A549 (cell line): ENCODE measurements at regions not wholly inside any gene's neighbourhood (a gene's known extent, or its start where the extent isn't known, plus 50 kb on each side); places are given as distances from the start of the nearest gene placed in this dataset.

Experiments
- ATAC-seq, 2 experiments: fragments of 200-7000 bp in 1 of 2; fragments of >200 bp in 1 of 2; cut with Nextera tagmentation in 1 of 2; cut with Tn5 transposase in 1 of 2; 3 replicates each; pipeline versions ENCODE4 v1.8.0 to v1.9.1; 2018 to 2020; ENCODE audit warnings: mild to moderate bottlenecking in 1 of 2, moderate library complexity in 1 of 2
- CTCF ChIA-PET: fragments of 300-600 bp; sonication (Branson Sonifier 250); formaldehyde crosslinking; extraction: SDS; loops from one replicate; lab custom pipeline; 2021; ENCODE audit warnings: antibody characterized with exemption, inconsistent platforms; lab: Yijun Ruan, JAX
- POLR2A ChIA-PET: fragments of 350-600 bp; formaldehyde crosslinking; extraction: SDS; loops from one replicate; lab custom pipeline; 2021; ENCODE audit warnings: antibody characterized with exemption, inconsistent platforms; lab: Yijun Ruan, JAX
- DNase-seq, 2 experiments: peaks; one replicate each; pipeline versions ENCODE4 v3.0.0 to v3.0.0-alpha.2; 2011 to 2016; ENCODE audit warnings: low read depth in 1 of 2, low spot score in 1 of 2
- FAIRE-seq: peaks from 2 replicates; lab custom pipeline; 2011; peaks lifted over from hg19 to GRCh38; lab: Jason Lieb, UNC
- H3K27ac ChIP-seq, 2 experiments: fragments of >200 bp; sonication (Bioruptor Twin); formaldehyde crosslinking; 3 replicates each; pipeline ENCODE4 v1.5.1; 2016 to 2017
- H3K4me1 ChIP-seq: fragments of >200 bp; sonication (Bioruptor Twin); formaldehyde crosslinking; 3 replicates; pipeline ENCODE4 v1.6.1; 2016
- H3K4me2 ChIP-seq: fragments of >200 bp; sonication (Bioruptor Twin); formaldehyde crosslinking; 3 replicates; pipeline ENCODE4 v1.6.1; 2016
- H3K4me3 ChIP-seq: fragments of >200 bp; sonication (Bioruptor Twin); formaldehyde crosslinking; 3 replicates; pipeline ENCODE4 v1.5.1; 2016
- H3K9me3 ChIP-seq: fragments of >200 bp; sonication (Bioruptor Twin); formaldehyde crosslinking; 3 replicates; pipeline ENCODE4 v1.6.1; 2016
- CHD2 ChIP-seq: fragments of 150-350 bp; IDR thresholded peaks from 2 replicates; pipeline ENCODE4 v1.6.1; 2014; ENCODE audit warnings: low read length; ENCODE audit not compliant: partially characterized antibody
- EHF ChIP-seq: fragments of 250-450 bp; sonication (Bioruptor Pico); IDR thresholded peaks from 2 replicates; pipeline ENCODE4 v1.5.0; 2020; ENCODE audit warnings: mild to moderate bottlenecking
- EHMT2 ChIP-seq: fragments of 200-600 bp; sonication (generic); IDR thresholded peaks from 2 replicates; pipeline ENCODE4 v1.6.1; 2016; ENCODE audit warnings: antibody characterized with exemption, low read depth, mild to moderate bottlenecking, moderate library complexity
- FOSL2 ChIP-seq, 2 experiments: fragments of 450-650 bp in 1 of 2; fragments of >200 bp in 1 of 2; sonication (Bioruptor Twin) in 1 of 2; formaldehyde crosslinking; IDR thresholded peaks; 2 replicates each; pipeline versions ENCODE4 v1.5.0 to v1.6.1; 2016 to 2020; ENCODE audit warnings: mild to moderate bottlenecking in 1 of 2, moderate library complexity in 1 of 2
- GATA3 ChIP-seq: IDR thresholded peaks from 2 replicates; pipeline ENCODE4 v1.6.1; 2012; ENCODE audit warnings: borderline replicate concordance
- HDAC2 ChIP-seq: fragments of 200-600 bp; sonication (generic); IDR thresholded peaks from 2 replicates; pipeline ENCODE4 v1.6.1; 2016
- HOXB13 ChIP-seq: fragments of 250-450 bp; sonication (Bioruptor Pico); IDR thresholded peaks from 2 replicates; pipeline ENCODE4 v1.5.0; 2020; ENCODE audit warnings: low read depth, mild to moderate bottlenecking, moderate library complexity
- JUN ChIP-seq, 2 experiments: fragments of >200 bp; sonication (Bioruptor Twin); formaldehyde crosslinking; IDR thresholded peaks; 2 replicates in 1 of 2; 3 replicates in 1 of 2; pipeline ENCODE4 v1.6.1; 2016 to 2017
- MAFK ChIP-seq: fragments of 450-650 bp; IDR thresholded peaks from 2 replicates; pipeline ENCODE4 v1.6.1; 2014; ENCODE audit not compliant: partially characterized antibody
- MAZ ChIP-seq: fragments of 150-350 bp; IDR thresholded peaks from 2 replicates; pipeline ENCODE4 v1.6.1; 2014; ENCODE audit warnings: antibody characterized with exemption, low read depth, low read length, borderline replicate concordance
- MYC ChIP-seq: IDR thresholded peaks from 2 replicates; pipeline ENCODE4 v1.6.1; 2012; ENCODE audit warnings: mild to moderate bottlenecking, inconsistent platforms, low read length, improper control_type of control experiment, borderline replicate concordance
- NPAS2 ChIP-seq: fragments of 250-450 bp; sonication (Bioruptor Pico); IDR thresholded peaks from 2 replicates; pipeline ENCODE4 v1.8.0; 2022; ENCODE audit warnings: mild to moderate bottlenecking, moderate library complexity, borderline replicate concordance
- POLR2A ChIP-seq: IDR thresholded peaks from 2 replicates; pipeline ENCODE4 v1.6.1; 2012; ENCODE audit warnings: mild to moderate bottlenecking, low read length
- RAD21 ChIP-seq, 2 experiments: fragments of >200 bp in 1 of 2; sonication (Bioruptor Twin) in 1 of 2; formaldehyde crosslinking in 1 of 2; IDR thresholded peaks in 1 of 2; conservative IDR thresholded peaks in 1 of 2; 2 replicates in 1 of 2; 3 replicates in 1 of 2; pipeline ENCODE4 v1.6.1; 2012 to 2018; ENCODE audit warnings: inconsistent platforms in 1 of 2
- RARB ChIP-seq: fragments of 250-450 bp; sonication (Bioruptor Pico); IDR thresholded peaks from 2 replicates; pipeline ENCODE4 v1.8.0; 2021; ENCODE audit warnings: mild to moderate bottlenecking, moderate library complexity
- RCOR1 ChIP-seq: fragments of 150-350 bp; IDR thresholded peaks from 2 replicates; pipeline ENCODE4 v1.6.1; 2014; ENCODE audit warnings: antibody characterized with exemption, low read length, low read depth
- TFCP2L1 ChIP-seq: fragments of 250-450 bp; sonication (Bioruptor Pico); IDR thresholded peaks from 2 replicates; pipeline ENCODE4 v1.5.0; 2021; ENCODE audit warnings: mild to moderate bottlenecking
- ZSCAN20 ChIP-seq: fragments of 250-450 bp; sonication (Bioruptor Pico); IDR thresholded peaks from 2 replicates; pipeline ENCODE4 v1.8.0; 2022; ENCODE audit warnings: mild to moderate bottlenecking, moderate library complexity
- WGBS: methylation state at CpG from one replicate; pipeline ENCODE4 v1.1.6; 2017; ENCODE audit errors: missing lambda C conversion rate; 5-methylcytosine and 5-hydroxymethylcytosine counted together
- TF ChIP-seq, protein P1 (sequence below): IDR thresholded peaks from 2 replicates; pipeline ENCODE4 v1.6.1; 2012
- TF ChIP-seq, protein P2 (sequence below): fragments of >200 bp; sonication (Bioruptor Twin); formaldehyde crosslinking; IDR thresholded peaks from 2 replicates; pipeline ENCODE4 v1.6.1; 2016
- TF ChIP-seq, protein P3 (sequence below): fragments of 150-350 bp; IDR thresholded peaks from 2 replicates; pipeline ENCODE4 v1.6.1; 2014; ENCODE audit warnings: low read depth, mild to moderate bottlenecking, low read length
- TF ChIP-seq, protein P4 (sequence below): fragments of 250-450 bp; sonication (Bioruptor Pico); IDR thresholded peaks from 2 replicates; pipeline ENCODE4 v1.5.0; 2021; ENCODE audit warnings: mild to moderate bottlenecking, moderate library complexity, borderline replicate concordance
- TF ChIP-seq, protein P5 (sequence below): fragments of >200 bp; sonication (Bioruptor Twin); formaldehyde crosslinking; IDR thresholded peaks from 3 replicates; pipeline ENCODE4 v1.6.1; 2016
- TF ChIP-seq, protein P6 (sequence below): fragments of >200 bp; sonication (Bioruptor Twin); formaldehyde crosslinking; IDR thresholded peaks from 3 replicates; pipeline ENCODE4 v1.5.1; 2016
- TF ChIP-seq, protein P7 (sequence below): IDR thresholded peaks from 2 replicates; pipeline ENCODE4 v1.6.1; 2012; ENCODE audit warnings: low read depth, borderline replicate concordance

DNA sequence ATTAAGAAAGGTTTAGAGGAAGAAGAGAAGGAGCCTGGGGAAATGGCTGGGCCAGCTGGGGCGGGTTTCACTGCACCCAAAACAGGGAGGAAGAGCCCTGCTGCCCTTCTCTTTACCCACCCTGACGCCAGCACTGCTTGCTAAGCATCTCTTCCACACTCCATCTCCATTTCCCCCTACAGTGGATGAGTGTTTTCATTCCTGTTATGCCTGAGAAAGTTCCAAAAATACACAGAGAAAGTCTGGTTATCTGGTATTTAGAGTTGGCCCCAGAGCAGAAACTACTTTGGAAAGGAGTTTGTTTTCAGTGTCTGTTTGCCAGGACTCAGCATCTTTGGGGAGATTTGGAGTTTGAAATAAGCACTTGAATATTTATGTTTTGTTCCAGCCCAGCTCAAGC is 451.0 kb downstream of the SLC4A3 start:
- no peak overlapping the region for H3K4me2 ChIP-seq
- TF ChIP-seq HOXB13 (no peak), GATA3 (no peak), MYC (no peak), CHD2 (no peak), RAD21 (conservative IDR thresholded peaks at IDR 0.05 in 1 of 2, IDR thresholded peaks at IDR 0.05 in 1 of 2) (no peak), ZSCAN20 (CRISPR knock-in tag) (no peak), HDAC2 (no peak), POLR2A (no peak)
- TF ChIP-seq, protein P1, sequence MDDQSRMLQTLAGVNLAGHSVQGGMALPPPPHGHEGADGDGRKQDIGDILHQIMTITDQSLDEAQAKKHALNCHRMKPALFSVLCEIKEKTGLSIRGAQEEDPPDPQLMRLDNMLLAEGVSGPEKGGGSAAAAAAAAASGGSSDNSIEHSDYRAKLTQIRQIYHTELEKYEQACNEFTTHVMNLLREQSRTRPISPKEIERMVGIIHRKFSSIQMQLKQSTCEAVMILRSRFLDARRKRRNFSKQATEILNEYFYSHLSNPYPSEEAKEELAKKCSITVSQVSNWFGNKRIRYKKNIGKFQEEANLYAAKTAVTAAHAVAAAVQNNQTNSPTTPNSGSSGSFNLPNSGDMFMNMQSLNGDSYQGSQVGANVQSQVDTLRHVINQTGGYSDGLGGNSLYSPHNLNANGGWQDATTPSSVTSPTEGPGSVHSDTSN: no peak
- TF ChIP-seq, protein P2, sequence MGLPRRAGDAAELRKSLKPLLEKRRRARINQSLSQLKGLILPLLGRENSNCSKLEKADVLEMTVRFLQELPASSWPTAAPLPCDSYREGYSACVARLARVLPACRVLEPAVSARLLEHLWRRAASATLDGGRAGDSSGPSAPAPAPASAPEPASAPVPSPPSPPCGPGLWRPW: no peak
- TF ChIP-seq, protein P3, sequence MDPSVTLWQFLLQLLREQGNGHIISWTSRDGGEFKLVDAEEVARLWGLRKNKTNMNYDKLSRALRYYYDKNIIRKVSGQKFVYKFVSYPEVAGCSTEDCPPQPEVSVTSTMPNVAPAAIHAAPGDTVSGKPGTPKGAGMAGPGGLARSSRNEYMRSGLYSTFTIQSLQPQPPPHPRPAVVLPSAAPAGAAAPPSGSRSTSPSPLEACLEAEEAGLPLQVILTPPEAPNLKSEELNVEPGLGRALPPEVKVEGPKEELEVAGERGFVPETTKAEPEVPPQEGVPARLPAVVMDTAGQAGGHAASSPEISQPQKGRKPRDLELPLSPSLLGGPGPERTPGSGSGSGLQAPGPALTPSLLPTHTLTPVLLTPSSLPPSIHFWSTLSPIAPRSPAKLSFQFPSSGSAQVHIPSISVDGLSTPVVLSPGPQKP: no peak
- TF ChIP-seq, protein P4, sequence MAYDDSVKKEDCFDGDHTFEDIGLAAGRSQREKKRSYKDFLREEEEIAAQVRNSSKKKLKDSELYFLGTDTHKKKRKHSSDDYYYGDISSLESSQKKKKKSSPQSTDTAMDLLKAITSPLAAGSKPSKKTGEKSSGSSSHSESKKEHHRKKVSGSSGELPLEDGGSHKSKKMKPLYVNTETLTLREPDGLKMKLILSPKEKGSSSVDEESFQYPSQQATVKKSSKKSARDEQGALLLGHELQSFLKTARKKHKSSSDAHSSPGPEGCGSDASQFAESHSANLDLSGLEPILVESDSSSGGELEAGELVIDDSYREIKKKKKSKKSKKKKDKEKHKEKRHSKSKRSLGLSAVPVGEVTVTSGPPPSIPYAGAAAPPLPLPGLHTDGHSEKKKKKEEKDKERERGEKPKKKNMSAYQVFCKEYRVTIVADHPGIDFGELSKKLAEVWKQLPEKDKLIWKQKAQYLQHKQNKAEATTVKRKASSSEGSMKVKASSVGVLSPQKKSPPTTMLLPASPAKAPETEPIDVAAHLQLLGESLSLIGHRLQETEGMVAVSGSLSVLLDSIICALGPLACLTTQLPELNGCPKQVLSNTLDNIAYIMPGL (CRISPR knock-in tag): no peak
- TF ChIP-seq, all 56 proteins: peak for 0
- no peaks in the 10 kb centered on the region for H3K9me3 ChIP-seq
- H3K4me3 ChIP-seq: no peak overlapping the region
- no peak for ATAC-seq
- H3K4me1 ChIP-seq: peaks cover 16% of the 10 kb centered on the region
- ChIA-PET POLR2A (no interaction called here), CTCF (no interaction called here)
- H3K27ac ChIP-seq: no peak overlapping the region
- no peak for FAIRE-seq
- DNase-seq: no peak
- 73% methylated on average over 2 of the region's 2 CpGs for WGBS

DNA sequence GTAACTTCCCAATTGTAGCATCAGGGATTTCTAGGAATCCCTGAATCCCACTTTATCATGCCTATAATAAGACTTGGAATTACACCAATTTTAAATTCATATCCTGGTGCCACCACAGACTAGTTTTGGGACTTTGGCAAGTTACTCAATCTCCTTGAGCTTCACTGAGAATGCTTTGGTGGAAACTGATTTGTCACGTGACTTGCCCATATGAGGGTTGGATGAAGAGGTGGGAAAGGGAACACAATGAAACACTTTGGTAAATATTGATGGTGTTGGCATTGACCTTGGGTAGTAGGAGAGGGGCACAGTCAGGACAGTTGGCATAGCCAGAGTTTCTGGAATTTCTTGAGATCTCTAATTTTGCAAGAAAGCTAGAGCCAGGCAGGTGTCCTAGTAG is 452.2 kb downstream of the SLC4A3 start:
- POLR2A ChIA-PET: no interaction called here
- CTCF ChIA-PET: no interaction called here
- no peak for DNase-seq
- WGBS: 60% methylated on average over 1 of the region's 1 CpG
- Histone ChIP-seq H3K4me2 (no peak overlapping the region), H3K4me3 (no peak overlapping the region), H3K27ac (no peak overlapping the region), H3K4me1 (peaks cover 16% of the 10 kb centered on the region), H3K9me3 (no peaks in the 10 kb centered on the region)
- FAIRE-seq: no peak
- TF ChIP-seq JUN (IDR thresholded peaks at IDR 0.05) (no peak), FOSL2 (IDR thresholded peaks at IDR 0.05) (no peak), FOSL2 (CRISPR knock-in tag; IDR thresholded peaks at IDR 0.05) (no peak), ZSCAN20 (CRISPR knock-in tag) (no peak), MAZ (no peak), EHF (no peak), EHMT2 (no peak)
- TF ChIP-seq, protein P5, sequence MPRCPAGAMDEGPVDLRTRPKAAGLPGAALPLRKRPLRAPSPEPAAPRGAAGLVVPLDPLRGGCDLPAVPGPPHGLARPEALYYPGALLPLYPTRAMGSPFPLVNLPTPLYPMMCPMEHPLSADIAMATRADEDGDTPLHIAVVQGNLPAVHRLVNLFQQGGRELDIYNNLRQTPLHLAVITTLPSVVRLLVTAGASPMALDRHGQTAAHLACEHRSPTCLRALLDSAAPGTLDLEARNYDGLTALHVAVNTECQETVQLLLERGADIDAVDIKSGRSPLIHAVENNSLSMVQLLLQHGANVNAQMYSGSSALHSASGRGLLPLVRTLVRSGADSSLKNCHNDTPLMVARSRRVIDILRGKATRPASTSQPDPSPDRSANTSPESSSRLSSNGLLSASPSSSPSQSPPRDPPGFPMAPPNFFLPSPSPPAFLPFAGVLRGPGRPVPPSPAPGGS: no peak
- ATAC-seq: no peak

DNA sequence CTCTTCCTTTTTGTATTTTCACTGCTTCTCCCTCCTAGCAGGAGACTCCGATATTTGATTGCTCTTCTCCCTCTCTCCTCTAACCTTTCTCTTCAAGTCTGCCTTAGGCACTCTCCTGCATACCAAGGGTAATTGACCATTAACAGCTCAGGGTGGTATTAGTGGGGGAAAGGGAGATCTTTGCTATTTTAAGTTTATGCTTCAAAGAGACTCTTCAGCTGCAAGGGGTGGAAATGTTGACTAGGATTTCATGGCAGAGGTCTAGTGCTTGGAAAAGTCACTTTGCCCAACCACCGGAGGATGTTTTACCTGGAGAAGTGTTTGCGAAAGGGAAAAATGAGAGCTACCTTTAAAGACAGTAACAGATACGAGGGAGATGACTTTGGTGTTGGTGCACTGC is 453.7 kb downstream of the SLC4A3 start:
- no peak for ATAC-seq
- CTCF ChIA-PET: no interaction called here
- TF ChIP-seq JUN (IDR thresholded peaks at IDR 0.05) (no peak), RARB (CRISPR knock-in tag) (no peak), MAFK (no peak), HOXB13 (no peak), RCOR1 (no peak), NPAS2 (CRISPR knock-in tag) (no peak), TFCP2L1 (CRISPR knock-in tag) (no peak)
- TF ChIP-seq, protein P6, sequence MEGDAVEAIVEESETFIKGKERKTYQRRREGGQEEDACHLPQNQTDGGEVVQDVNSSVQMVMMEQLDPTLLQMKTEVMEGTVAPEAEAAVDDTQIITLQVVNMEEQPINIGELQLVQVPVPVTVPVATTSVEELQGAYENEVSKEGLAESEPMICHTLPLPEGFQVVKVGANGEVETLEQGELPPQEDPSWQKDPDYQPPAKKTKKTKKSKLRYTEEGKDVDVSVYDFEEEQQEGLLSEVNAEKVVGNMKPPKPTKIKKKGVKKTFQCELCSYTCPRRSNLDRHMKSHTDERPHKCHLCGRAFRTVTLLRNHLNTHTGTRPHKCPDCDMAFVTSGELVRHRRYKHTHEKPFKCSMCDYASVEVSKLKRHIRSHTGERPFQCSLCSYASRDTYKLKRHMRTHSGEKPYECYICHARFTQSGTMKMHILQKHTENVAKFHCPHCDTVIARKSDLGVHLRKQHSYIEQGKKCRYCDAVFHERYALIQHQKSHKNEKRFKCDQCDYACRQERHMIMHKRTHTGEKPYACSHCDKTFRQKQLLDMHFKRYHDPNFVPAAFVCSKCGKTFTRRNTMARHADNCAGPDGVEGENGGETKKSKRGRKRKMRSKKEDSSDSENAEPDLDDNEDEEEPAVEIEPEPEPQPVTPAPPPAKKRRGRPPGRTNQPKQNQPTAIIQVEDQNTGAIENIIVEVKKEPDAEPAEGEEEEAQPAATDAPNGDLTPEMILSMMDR: no peak
- TF ChIP-seq, protein P3: no peak
- TF ChIP-seq, protein P7, sequence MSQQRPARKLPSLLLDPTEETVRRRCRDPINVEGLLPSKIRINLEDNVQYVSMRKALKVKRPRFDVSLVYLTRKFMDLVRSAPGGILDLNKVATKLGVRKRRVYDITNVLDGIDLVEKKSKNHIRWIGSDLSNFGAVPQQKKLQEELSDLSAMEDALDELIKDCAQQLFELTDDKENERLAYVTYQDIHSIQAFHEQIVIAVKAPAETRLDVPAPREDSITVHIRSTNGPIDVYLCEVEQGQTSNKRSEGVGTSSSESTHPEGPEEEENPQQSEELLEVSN: no peak

More for the DNA sequence above, 453.7 kb downstream of the SLC4A3 start:
- Histone ChIP-seq H3K9me3 (no peaks in the 10 kb centered on the region), H3K27ac (no peak overlapping the region), H3K4me2 (no peak overlapping the region), H3K4me3 (no peak overlapping the region), H3K4me1 (peaks cover 10% of the 10 kb centered on the region; the same call in 2 of the 3 replicates)
- POLR2A ChIA-PET: no interaction called here
- FAIRE-seq: no peak
- DNase-seq: no peak
- 79% methylated on average over 4 of the region's 4 CpGs for whole genome bisulfite sequencing
